Lung (tissue), 11 donors: ENCODE measurements at regions not wholly inside any gene's neighbourhood (a gene's known extent, or its start where the extent isn't known, plus 50 kb on each side); places are given as distances from the start of the nearest gene placed in this dataset.

Source experiments
- ATAC-seq: fragments of 200-7000 bp; cut with Tn5 transposase; one replicate; pipeline ENCODE4 v1.9.1; 2020; ENCODE audit warnings: moderate number of reproducible peaks; ENCODE audit not compliant: insufficient read depth, low FRiP score
- DNase-seq, 3 donors: peaks; one replicate each; pipeline ENCODE4 v3.0.0-alpha.2; 2013 to 2017
- H3K27ac ChIP-seq, 2 donors: one replicate each; pipeline ENCODE4 v1.5.1; 2013; ENCODE audit warnings: mild to moderate bottlenecking in 2 of 2, moderate library complexity in 2 of 2, control low read depth in 1 of 2, inconsistent platforms in 1 of 2, low read depth in 1 of 2, low read length in 1 of 2
- H3K27me3 ChIP-seq, 3 donors: one replicate each; pipeline ENCODE4 v1.5.1; 2013; ENCODE audit warnings: low read length in 2 of 3; ENCODE audit not compliant: control insufficient read depth in 3 of 3, insufficient read depth in 3 of 3
- H3K36me3 ChIP-seq, 4 donors: one replicate each; pipeline ENCODE4 v1.5.1; 2013; ENCODE audit warnings: low read length in 4 of 4, mild to moderate bottlenecking in 1 of 4, moderate library complexity in 1 of 4; ENCODE audit not compliant: control insufficient read depth in 4 of 4, insufficient read depth in 4 of 4
- H3K4me1 ChIP-seq, 5 donors: one replicate each; pipeline ENCODE4 v1.5.1; 2013; ENCODE audit warnings: low read length in 5 of 5, mild to moderate bottlenecking in 2 of 5, moderate library complexity in 1 of 5; ENCODE audit not compliant: control insufficient read depth in 5 of 5, insufficient read depth in 5 of 5
- H3K4me3 ChIP-seq: one replicate; pipeline ENCODE4 v1.5.1; 2013; ENCODE audit warnings: mild to moderate bottlenecking, control low read depth, moderate library complexity
- H3K9ac ChIP-seq, 2 donors: one replicate each; pipeline ENCODE4 v1.5.1; 2013; ENCODE audit warnings: low read length in 2 of 2, control low read depth in 1 of 2; ENCODE audit not compliant: insufficient read depth in 1 of 2
- H3K9me3 ChIP-seq, 4 donors: one replicate each; pipeline ENCODE4 v1.5.1; 2013; ENCODE audit warnings: low read length in 3 of 4, mild to moderate bottlenecking in 1 of 4, moderate library complexity in 1 of 4; ENCODE audit not compliant: control insufficient read depth in 4 of 4, insufficient read depth in 3 of 4
- CTCF ChIP-seq: IDR thresholded peaks from 2 replicates; pipeline ENCODE4 v1.5.1; 2012; ENCODE audit warnings: mild to moderate bottlenecking; ENCODE audit errors: control extremely low read depth, extremely low read depth
- WGBS, 2 donors: extraction: QIAGEN DNeasy Blood & Tissue Kit; methylation state at CpG; one replicate each; pipeline ENCODE4 v1.1.7; 2013; 5-methylcytosine and 5-hydroxymethylcytosine counted together
- donor health status: control.
- donor health status: control.
- donor health status: Bipolar disorder and iron deficiency.
- donor health status: healthy.
- donor health status: DM: yes; HTN: yes; CAD: no.

GRCh38 chr5:57777174-57777581 lies 294.6 kb upstream of the ACTBL2 start:
- DNase-seq: no peak
- ATAC-seq: no peak
- Histone ChIP-seq H3K4me1 (peaks cover 3 to 35% (median 5%) of the 10 kb centered on the region in 5 donors), H3K36me3 (no peaks in the 10 kb centered on the region), H3K9me3 (no peaks in the 10 kb centered on the region), H3K4me3 (no peak overlapping the region), H3K27me3 (no peaks in the 10 kb centered on the region), H3K9ac (no peak overlapping the region), H3K27ac (no peak overlapping the region)
- 95 to 97% methylated on average over 1 of the region's 1 CpG for WGBS, 2 donors
- no peak for TF ChIP-seq CTCF

GRCh38 chr5:57776035-57776434 lies 293.4 kb upstream of the ACTBL2 start:
- Histone ChIP-seq H3K27me3 (no peaks in the 10 kb centered on the region), H3K9ac (no peak overlapping the region), H3K4me1 (peaks cover 3 to 35% (median 5%) of the 10 kb centered on the region in 5 donors), H3K4me3 (no peak overlapping the region), H3K36me3 (no peaks in the 10 kb centered on the region), H3K27ac (no peak overlapping the region), H3K9me3 (no peaks in the 10 kb centered on the region)
- no peak for TF ChIP-seq CTCF
- ATAC-seq (no peak), DNase-seq (no peak)
- WGBS, 2 donors: 68 to 96% methylated on average over 1 of the region's 1 CpG

- DNase-seq (no peak), ATAC-seq (no peak)
- Histone ChIP-seq H3K4me3 (no peak overlapping the region), H3K27me3 (no peaks in the 10 kb centered on the region), H3K9ac (no peak overlapping the region), H3K4me1 (peaks cover 2 to 35% (median 5%) of the 10 kb centered on the region in 5 donors), H3K36me3 (no peaks in the 10 kb centered on the region), H3K27ac (no peak overlapping the region), H3K9me3 (no peaks in the 10 kb centered on the region)
- TF ChIP-seq CTCF: no peak
- 96 to 97% methylated on average over 1 of the region's 1 CpG for WGBS, 2 donors
Observed at GRCh38 chr5:57774439-57774838, 291.8 kb upstream of the ACTBL2 start.

- no peak overlapping the region for H3K4me3 ChIP-seq
- no peaks in the 10 kb centered on the region for H3K9me3 ChIP-seq
- H3K27ac ChIP-seq: no peak overlapping the region
- DNase-seq (no peak), ATAC-seq (no peak)
- no peak for TF ChIP-seq CTCF
- H3K4me1 ChIP-seq: peaks cover 2 to 28% (median 5%) of the 10 kb centered on the region in 5 donors
- H3K36me3 ChIP-seq: no peaks in the 10 kb centered on the region
- no peaks in the 10 kb centered on the region for H3K27me3 ChIP-seq
- H3K9ac ChIP-seq: no peak overlapping the region
Observed at GRCh38 chr5:57772512-57772911, 289.9 kb upstream of the ACTBL2 start.
